Activated CD4-positive, CD25-positive, alpha-beta regulatory T cell treated with anti-CD3 and anti-CD28 coated beads, Interleukin-2, amount 50 U/mL, for 72 hours (primary cell): ENCODE measurements at regions not wholly inside any gene's neighbourhood (a gene's known extent, or its start where the extent isn't known, plus 50 kb on each side); places are given as distances from the start of the nearest gene placed in this dataset.

Source experiments
- DNase-seq: peaks from one replicate; pipeline ENCODE4 v3.0.0; 2021

DNA sequence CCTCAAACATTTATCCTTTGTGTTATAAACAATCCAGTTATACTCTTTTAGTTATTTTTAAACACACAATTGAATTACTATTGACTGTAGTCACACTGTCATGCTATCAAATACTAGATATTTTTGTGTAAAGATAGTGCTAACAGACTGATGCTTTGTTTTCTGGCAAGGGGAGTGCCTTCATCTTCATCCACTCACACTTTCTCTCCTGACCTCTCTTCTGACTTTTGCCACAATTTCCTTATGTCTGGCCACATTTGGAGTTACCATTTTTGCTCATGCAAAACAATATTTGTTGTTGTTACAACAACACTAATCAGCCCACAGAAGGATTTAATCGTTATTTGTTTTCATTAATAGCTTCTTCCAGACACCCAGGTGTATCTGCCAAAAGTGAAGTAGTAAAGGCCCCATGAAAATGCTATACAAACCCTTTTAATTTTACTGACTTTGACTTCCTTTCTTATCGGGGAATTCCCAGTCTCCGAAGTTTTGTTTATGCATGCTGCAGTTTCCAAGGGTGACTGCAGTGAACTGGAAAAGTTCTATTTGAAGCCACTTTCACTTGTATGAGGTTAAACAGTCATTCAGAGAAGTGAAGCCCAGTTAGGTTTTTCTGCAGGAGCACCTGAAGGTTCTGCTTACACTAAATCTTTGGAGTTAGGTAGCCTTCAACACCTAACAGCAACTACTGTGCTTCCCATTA lies 66.1 kb upstream of the FRY start:
- no peak for DNase-seq

DNA sequence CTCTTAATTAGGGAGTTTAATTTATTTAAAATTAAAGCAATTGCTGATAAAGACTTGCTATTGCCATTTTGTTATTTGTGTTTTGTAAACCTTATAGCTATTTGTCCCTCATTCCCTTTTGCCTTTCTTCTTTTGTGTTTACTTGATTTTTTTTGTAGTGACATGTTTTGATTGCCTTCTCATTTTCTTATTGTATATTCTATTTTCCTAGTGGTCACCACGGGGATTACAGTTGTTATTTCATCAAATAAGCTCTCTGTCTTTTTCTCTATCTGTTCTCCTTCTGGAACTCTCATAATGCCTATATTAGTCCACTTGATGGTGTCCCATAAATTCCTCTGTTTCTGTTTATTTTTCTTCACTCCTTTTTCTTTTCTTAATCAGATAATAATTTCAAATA lies 64.4 kb upstream of the FRY start:
- no peak for DNase-seq

DNA sequence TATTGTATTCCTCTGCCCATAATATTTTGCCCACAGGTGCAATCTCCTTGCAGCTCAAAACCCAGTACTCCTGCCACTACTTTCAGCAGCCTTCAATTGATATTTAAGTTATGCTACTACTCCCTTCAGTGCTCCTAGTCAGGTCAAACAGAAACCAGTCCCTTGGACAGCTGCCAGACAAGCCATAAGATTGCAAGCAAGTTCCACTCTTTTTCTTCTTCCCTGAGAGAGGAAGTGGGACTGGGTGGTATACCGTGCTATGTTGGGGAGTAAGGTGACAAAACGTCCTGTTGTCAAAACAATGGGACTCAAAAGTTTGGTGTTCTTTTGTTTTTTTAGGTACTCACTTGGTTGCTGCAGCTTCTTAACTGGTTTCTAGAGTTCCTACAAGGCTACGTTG lies 63.1 kb upstream of the FRY start:
- DNase-seq: no peak

DNA sequence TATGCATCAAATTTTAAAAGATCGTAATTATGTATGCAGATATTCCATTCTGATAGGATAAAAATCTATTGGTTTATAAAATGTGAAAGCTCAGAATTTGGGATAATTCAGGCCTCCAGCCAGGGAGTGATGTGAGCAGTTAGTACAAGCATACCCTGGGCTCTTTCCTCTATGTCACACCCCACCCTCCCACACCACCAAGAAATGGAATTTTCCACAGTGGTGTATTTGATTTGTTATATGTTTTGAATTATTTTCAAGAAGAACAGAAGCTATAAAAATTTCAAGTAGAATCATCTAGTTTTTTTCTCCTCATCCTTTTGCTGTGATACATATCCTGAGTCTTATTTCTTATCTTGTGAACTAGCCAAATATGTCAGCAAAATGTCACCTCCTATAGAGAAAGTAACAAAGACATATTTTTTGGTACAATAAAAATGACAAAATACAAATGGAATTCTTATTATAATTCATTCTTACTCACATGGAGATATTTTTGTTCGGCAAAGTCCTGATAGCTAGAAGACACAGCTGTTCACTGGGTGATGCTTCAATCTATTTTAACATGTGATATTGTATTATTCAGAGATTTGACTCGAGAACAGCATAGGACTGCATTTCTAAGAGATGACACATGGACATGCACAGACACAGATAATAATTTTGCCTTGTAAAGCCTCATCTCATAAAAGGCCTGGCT lies 61.2 kb upstream of the FRY start:
- no peak for DNase-seq

DNA sequence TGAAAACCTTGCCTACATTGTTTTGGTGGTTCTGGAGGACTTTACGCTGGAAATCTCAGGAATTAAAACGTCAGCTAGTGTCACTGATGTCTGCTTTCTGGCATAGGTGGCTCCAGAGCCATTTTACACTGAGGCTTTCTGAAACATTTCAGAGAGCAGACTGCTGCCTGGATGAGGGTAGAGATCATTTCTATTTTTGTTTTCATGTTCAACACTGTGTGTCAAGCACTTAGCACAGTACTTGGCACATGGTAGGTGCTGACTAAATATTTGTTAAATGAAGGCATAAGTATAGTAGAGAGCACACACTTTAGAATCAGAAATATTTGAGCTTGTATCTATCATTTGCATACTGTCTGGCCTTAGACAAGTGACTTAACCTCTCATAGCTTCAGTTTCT lies 59.1 kb upstream of the FRY start:
- no peak for DNase-seq

DNA sequence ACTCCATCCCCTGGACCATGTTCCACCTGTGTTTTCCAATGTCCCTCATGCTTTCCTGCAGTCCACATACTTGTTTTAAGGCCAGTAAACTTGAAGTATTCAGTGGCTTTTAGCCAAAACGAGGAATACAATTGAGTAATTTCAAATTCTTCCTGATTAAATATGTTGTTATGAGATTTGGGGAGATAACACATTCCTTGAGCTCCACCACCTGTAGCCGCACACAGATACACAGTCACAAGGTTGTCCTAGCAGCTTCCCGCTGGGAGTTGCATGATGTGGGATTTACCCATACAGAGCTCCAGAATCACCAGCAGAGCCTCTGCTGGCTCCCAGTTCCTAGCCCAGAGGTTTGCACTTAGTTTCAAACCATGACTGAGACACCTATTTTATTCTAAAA lies 53.6 kb upstream of the FRY start:
- no peak for DNase-seq

DNA sequence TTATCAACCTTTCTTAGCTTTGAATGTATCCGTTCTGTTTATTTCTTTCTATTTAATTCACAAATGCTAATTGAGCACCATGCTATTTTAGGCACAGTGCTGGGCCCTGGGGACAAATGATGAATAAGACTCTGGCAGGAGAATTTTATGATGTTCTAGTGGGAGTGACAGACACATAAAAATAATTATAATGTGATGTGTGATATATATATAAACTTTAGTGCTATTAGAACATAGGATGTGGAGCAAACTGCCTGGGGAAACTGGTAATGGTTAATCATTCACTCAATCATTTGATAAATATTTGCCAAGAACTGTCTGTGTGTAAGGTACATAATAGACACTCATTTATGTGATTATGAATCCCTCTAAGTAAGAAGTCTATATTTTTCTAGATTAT lies 50.7 kb upstream of the FRY start:
- no peak for DNase-seq
